Fibroblast of the aortic adventitia (primary cell): ENCODE measurements at regions not wholly inside any gene's neighbourhood (a gene's known extent, or its start where the extent isn't known, plus 50 kb on each side); places are given as distances from the start of the nearest gene placed in this dataset.

ENCODE experiments used
- DNase-seq: peaks from one replicate; pipeline ENCODE4 v3.0.0-alpha.2; 2010; ENCODE audit warnings: low read depth
- H3K4me3 ChIP-seq: 2 replicates; pipeline ENCODE4 v1.5.1; 2011; ENCODE audit warnings: low read depth, mild to moderate bottlenecking, control low read depth, low read length, moderate library complexity
- CTCF ChIP-seq: IDR thresholded peaks from 2 replicates; pipeline ENCODE4 v1.5.1; 2011; ENCODE audit warnings: mild to moderate bottlenecking, low read length, control low read depth, inconsistent platforms; ENCODE audit not compliant: insufficient read depth

- TF ChIP-seq CTCF: no peak
- no peak for DNase-seq
- no peak overlapping the region for H3K4me3 ChIP-seq
Measured at GRCh38 chr20:57866250-57867106, 156.7 kb upstream of the PMEPA1 start.

GRCh38 chr20:57865266-57865665 is 155.5 kb upstream of the PMEPA1 start:
- no peak overlapping the region for H3K4me3 ChIP-seq
- no peak for DNase-seq
- no peak for TF ChIP-seq CTCF

- TF ChIP-seq CTCF: no peak
- H3K4me3 ChIP-seq: no peak overlapping the region
- no peak for DNase-seq
Measured at GRCh38 chr20:57860576-57860975, 150.8 kb upstream of the PMEPA1 start.

GRCh38 chr20:57857969-57858368 is 148.2 kb upstream of the PMEPA1 start:
- no peak overlapping the region for H3K4me3 ChIP-seq
- DNase-seq: no peak
- TF ChIP-seq CTCF: no peak

GRCh38 chr20:57857118-57857517 is 147.3 kb upstream of the PMEPA1 start:
- H3K4me3 ChIP-seq: no peak overlapping the region
- no peak for DNase-seq
- no peak for TF ChIP-seq CTCF

GRCh38 chr20:57856658-57857057 is 146.8 kb upstream of the PMEPA1 start:
- H3K4me3 ChIP-seq: no peak overlapping the region
- TF ChIP-seq CTCF: no peak
- no peak for DNase-seq

GRCh38 chr20:57851796-57852195 is 142.0 kb upstream of the PMEPA1 start:
- no peak for TF ChIP-seq CTCF

More at GRCh38 chr20:57851796-57852195, 142.0 kb upstream of the PMEPA1 start:
- no peak for DNase-seq
- H3K4me3 ChIP-seq: no peak overlapping the region
